ENCODE measurements at regions not wholly inside any gene's neighbourhood (a gene's known extent, or its start where the extent isn't known, plus 50 kb on each side); places are given as distances from the start of the nearest gene placed in this dataset.

DNA sequence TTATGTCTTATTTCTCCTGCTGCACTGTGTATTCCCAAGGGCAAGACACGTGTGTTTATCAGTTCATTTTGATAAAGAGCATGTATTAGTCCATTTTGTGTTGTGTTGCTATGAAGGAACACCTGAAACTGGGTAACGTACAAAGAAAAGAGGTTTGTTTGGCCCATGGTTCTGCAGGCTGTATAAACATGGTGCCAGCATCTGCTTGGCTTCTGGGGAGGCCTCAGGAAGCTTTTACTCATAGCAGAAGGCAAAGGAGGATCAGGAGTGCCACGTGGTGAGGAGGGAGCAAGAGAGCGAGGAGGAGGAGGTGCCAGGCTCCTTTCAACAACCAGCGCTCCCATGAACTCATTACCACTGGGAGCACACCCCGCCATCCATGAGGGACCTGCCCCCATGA, 214.0 kb downstream of the UQCRFS1 start:
- TF ChIP-seq USF1 (IDR thresholded peaks at IDR 0.05) (no peak), CEBPB (IDR thresholded peaks at IDR 0.05) (no peak), CREB1 (IDR thresholded peaks at IDR 0.05; ENCODE audit: low read depth) (no peak), NFIC (IDR thresholded peaks at IDR 0.05) (no peak), TAF1 (IDR thresholded peaks at IDR 0.05; ENCODE audit: low read depth) (no peak)
- TF ChIP-seq, protein P1, sequence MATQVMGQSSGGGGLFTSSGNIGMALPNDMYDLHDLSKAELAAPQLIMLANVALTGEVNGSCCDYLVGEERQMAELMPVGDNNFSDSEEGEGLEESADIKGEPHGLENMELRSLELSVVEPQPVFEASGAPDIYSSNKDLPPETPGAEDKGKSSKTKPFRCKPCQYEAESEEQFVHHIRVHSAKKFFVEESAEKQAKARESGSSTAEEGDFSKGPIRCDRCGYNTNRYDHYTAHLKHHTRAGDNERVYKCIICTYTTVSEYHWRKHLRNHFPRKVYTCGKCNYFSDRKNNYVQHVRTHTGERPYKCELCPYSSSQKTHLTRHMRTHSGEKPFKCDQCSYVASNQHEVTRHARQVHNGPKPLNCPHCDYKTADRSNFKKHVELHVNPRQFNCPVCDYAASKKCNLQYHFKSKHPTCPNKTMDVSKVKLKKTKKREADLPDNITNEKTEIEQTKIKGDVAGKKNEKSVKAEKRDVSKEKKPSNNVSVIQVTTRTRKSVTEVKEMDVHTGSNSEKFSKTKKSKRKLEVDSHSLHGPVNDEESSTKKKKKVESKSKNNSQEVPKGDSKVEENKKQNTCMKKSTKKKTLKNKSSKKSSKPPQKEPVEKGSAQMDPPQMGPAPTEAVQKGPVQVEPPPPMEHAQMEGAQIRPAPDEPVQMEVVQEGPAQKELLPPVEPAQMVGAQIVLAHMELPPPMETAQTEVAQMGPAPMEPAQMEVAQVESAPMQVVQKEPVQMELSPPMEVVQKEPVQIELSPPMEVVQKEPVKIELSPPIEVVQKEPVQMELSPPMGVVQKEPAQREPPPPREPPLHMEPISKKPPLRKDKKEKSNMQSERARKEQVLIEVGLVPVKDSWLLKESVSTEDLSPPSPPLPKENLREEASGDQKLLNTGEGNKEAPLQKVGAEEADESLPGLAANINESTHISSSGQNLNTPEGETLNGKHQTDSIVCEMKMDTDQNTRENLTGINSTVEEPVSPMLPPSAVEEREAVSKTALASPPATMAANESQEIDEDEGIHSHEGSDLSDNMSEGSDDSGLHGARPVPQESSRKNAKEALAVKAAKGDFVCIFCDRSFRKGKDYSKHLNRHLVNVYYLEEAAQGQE (IDR thresholded peaks at IDR 0.05; ENCODE audit: low read depth) = no peak

- TF ChIP-seq EGR1 (IDR thresholded peaks at IDR 0.05) (no peak), CEBPB (IDR thresholded peaks at IDR 0.05) (no peak), EP300 (IDR thresholded peaks at IDR 0.05; ENCODE audit: borderline replicate concordance) (no peak), CREB1 (IDR thresholded peaks at IDR 0.05; ENCODE audit: low read depth) (no peak), TAF1 (IDR thresholded peaks at IDR 0.05; ENCODE audit: low read depth) (no peak)
These were observed 222.4 kb downstream of the UQCRFS1 start for GRCh38 chr19:28990522-28990921.

DNA sequence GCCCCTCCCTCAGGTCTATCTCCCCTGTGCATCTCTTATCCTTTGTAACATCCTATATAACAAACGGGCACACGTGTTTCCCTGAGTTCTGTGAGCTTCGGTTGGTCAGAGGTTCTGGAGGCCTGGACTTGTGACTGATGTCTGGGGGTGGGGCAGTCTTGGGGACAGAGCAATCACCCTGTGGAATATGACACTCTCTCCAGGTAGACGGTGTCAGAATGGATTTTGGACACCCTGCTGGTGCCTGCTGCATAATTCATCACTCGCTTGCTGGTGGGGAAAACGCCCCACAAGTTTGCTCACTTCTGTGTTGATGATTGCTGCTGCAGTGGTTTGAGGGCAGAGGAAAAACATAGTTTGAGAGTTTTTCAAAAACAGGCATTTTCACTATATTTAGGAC, 223.2 kb downstream of the UQCRFS1 start:
- TF ChIP-seq TEAD4 (IDR thresholded peaks at IDR 0.05) (no peak), USF1 (IDR thresholded peaks at IDR 0.05) (no peak), FOXM1 (IDR thresholded peaks at IDR 0.05; ENCODE audit: borderline replicate concordance, low read depth) (no peak), CEBPB (IDR thresholded peaks at IDR 0.05) (no peak), NFIC (IDR thresholded peaks at IDR 0.05) (no peak), EP300 (IDR thresholded peaks at IDR 0.05; ENCODE audit: borderline replicate concordance) (no peak), MAX (IDR thresholded peaks at IDR 0.05) (no peak), RAD21 (IDR thresholded peaks at IDR 0.05; ENCODE audit: low read depth) (no peak)
- TF ChIP-seq, protein P1 (IDR thresholded peaks at IDR 0.05; ENCODE audit: low read depth) = no peak

GRCh38 chr19:28988066-28988465, 224.9 kb downstream of the UQCRFS1 start:
- no peak for TF ChIP-seq TEAD4 (IDR thresholded peaks at IDR 0.05)
- TF ChIP-seq RAD21 (IDR thresholded peaks at IDR 0.05; ENCODE audit: low read depth) = no peak
- TF ChIP-seq, protein P1 (IDR thresholded peaks at IDR 0.05; ENCODE audit: low read depth) = no peak
- no peak for TF ChIP-seq CREB1 (IDR thresholded peaks at IDR 0.05; ENCODE audit: low read depth)
- TF ChIP-seq MAX (IDR thresholded peaks at IDR 0.05) = no peak
- TF ChIP-seq EGR1 (IDR thresholded peaks at IDR 0.05) = no peak
- no peak for TF ChIP-seq USF1 (IDR thresholded peaks at IDR 0.05)
- no peak for TF ChIP-seq TCF12 (IDR thresholded peaks at IDR 0.05; ENCODE audit: low read depth)
- TF ChIP-seq CEBPB (IDR thresholded peaks at IDR 0.05) = no peak
- TF ChIP-seq NFIC (IDR thresholded peaks at IDR 0.05) = no peak
- TF ChIP-seq FOXM1 (IDR thresholded peaks at IDR 0.05; ENCODE audit: borderline replicate concordance, low read depth) = no peak
- TF ChIP-seq ZBTB7A (IDR thresholded peaks at IDR 0.05; ENCODE audit: low read depth) = no peak
- TF ChIP-seq TAF1 (IDR thresholded peaks at IDR 0.05; ENCODE audit: low read depth) = no peak
- no peak for TF ChIP-seq EP300 (IDR thresholded peaks at IDR 0.05; ENCODE audit: borderline replicate concordance)

DNA sequence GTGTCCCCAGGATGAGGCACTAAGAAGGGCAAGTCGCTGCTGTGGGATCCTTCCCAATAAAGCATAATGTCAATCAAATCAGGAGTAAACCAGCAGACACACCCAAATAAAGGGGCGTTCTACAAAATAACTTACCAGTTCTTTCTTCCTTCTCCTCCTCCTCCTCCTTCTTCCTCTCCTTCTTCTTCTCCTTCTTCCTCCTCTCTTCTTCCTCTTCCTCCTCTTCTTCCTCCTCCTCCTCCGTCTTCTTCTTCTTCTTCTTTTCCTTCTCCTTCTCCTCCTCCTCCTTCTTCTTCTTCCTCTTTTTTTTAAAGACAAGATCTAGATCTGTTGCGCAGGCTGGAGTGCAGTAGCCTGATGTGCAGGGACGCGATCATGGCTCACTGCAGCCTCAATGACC, 225.8 kb downstream of the UQCRFS1 start:
- TF ChIP-seq NFIC (IDR thresholded peaks at IDR 0.05) = no peak

Measured in Ishikawa (cell line).